Spleen (tissue), 11 donors: ENCODE measurements at regions not wholly inside any gene's neighbourhood (a gene's known extent, or its start where the extent isn't known, plus 50 kb on each side); places are given as distances from the start of the nearest gene placed in this dataset.

Experiments used
- DNase-seq: peaks from one replicate; pipeline ENCODE4 v3.0.0-alpha.2; 2020
- H3K27ac ChIP-seq, 8 donors: fragments of 200-600 bp; sonication (generic) in 7 of 8; 1 replicate in 4 of 8; 2 replicates in 4 of 8; pipeline versions ENCODE4 v1.5.0 to v1.8.0; 2016 to 2021; ENCODE audit warnings: inconsistent platforms in 4 of 8, mild to moderate bottlenecking in 4 of 8, moderate library complexity in 1 of 8
- H3K27me3 ChIP-seq, 7 donors: fragments of 200-600 bp; sonication (generic) in 6 of 7; replicated peaks in 1 of 7; 1 replicate in 4 of 7; 2 replicates in 3 of 7; pipeline versions ENCODE4 v1.5.0 to v1.8.0; 2016 to 2021; ENCODE audit warnings: inconsistent platforms in 3 of 7, mild to moderate bottlenecking in 1 of 7
- H3K36me3 ChIP-seq, 6 donors: fragments of 200-600 bp; sonication (generic) in 5 of 6; 1 replicate in 4 of 6; 2 replicates in 2 of 6; pipeline versions ENCODE4 v1.5.0 to v1.8.0; 2016 to 2021; ENCODE audit warnings: inconsistent platforms in 2 of 6
- H3K4me1 ChIP-seq, 6 donors: fragments of 200-600 bp; sonication (generic) in 5 of 6; 1 replicate in 3 of 6; 2 replicates in 3 of 6; pipeline versions ENCODE4 v1.5.0 to v1.8.0; 2016 to 2021; ENCODE audit warnings: inconsistent platforms in 3 of 6
- H3K4me3 ChIP-seq, 8 donors: fragments of 200-600 bp; sonication (generic) in 7 of 8; 1 replicate in 4 of 8; 2 replicates in 4 of 8; pipeline versions ENCODE4 v1.5.0 to v1.8.0; 2016 to 2021; ENCODE audit warnings: inconsistent platforms in 4 of 8, mild to moderate bottlenecking in 4 of 8, moderate library complexity in 2 of 8
- H3K9me3 ChIP-seq, 8 donors: fragments of 200-600 bp; sonication (generic) in 7 of 8; 1 replicate in 4 of 8; 2 replicates in 4 of 8; pipeline versions ENCODE4 v1.5.0 to v1.8.0; 2016 to 2021; ENCODE audit warnings: inconsistent platforms in 4 of 8
- CTCF ChIP-seq, 11 experiments: fragments of 200-600 bp in 7 of 11; fragments of 450-650 bp in 4 of 11; sonication (generic) in 4 of 11; IDR thresholded peaks in 8 of 11; conservative IDR thresholded peaks in 3 of 11; 1 replicate in 7 of 11; 2 replicates in 4 of 11; pipeline versions ENCODE4 v1.4.0 to v1.8.0; 2016 to 2021; ENCODE audit warnings: antibody characterized with exemption in 11 of 11, inconsistent platforms in 4 of 11, mild to moderate bottlenecking in 1 of 11
- POLR2A ChIP-seq, 3 donors: fragments of 450-650 bp; IDR thresholded peaks; one replicate each; pipeline ENCODE4 v1.5.1; 2017; ENCODE audit warnings: antibody characterized with exemption in 3 of 3, mild to moderate bottlenecking in 1 of 3
- POLR2AphosphoS5 ChIP-seq, 3 donors: sonication (generic); formaldehyde crosslinking; IDR thresholded peaks; one replicate each; pipeline ENCODE4 v1.5.1; 2017; ENCODE audit warnings: antibody characterized with exemption in 3 of 3
- WGBS, 5 donors: extraction: QIAGEN DNeasy Blood & Tissue Kit in 3 of 5; methylation state at CpG; one replicate each; pipeline versions ENCODE4 v1.1.5 to v1.1.7; 2013 to 2018; 5-methylcytosine and 5-hydroxymethylcytosine counted together
- intact Hi-C: fragments of 100-400 bp; cut with DNase I; formaldehyde crosslinking; loops from one replicate; pipeline ENCODE4 v1.15.0; 2023; ENCODE audit warnings: low total_unique reads
- donor health status: healthy with polysubstance abuse.
- donor health status: DM: no; HTN: no; CAD: no; lungs with moderate emphysema.
- donor health status: DM: no; HTN: no; CAD: no.
- donor health status: Bipolar disorder and iron deficiency.
- donor health status: healthy.
- donor health status: DM: no; HTN: no; CAD: no.
- donor health status: DM: yes; HTN: yes; CAD: no.

- Histone ChIP-seq H3K36me3 (no peaks in the 10 kb centered on the region), H3K9me3 (peaks cover 0 to 3% (median 0%) of the 10 kb centered on the region in 8 donors), H3K27me3 (no peaks in the 10 kb centered on the region), H3K4me3 (no peak overlapping the region), H3K4me1 (peaks cover 0 to 26% (median 0%) of the 10 kb centered on the region in 6 donors), H3K27ac (no peak overlapping the region)
- no peak for DNase-seq
- 97 to 99% (median 98%) methylated on average over 11 to 35 of the region's 35 CpGs for WGBS, 5 donors
- TF ChIP-seq CTCF (IDR thresholded peaks at IDR 0.05 in 8 of 11, conservative IDR thresholded peaks at IDR 0.05 in 3 of 11) = no peak
- no peak for TF ChIP-seq POLR2A (IDR thresholded peaks at IDR 0.05)
- TF ChIP-seq POLR2AphosphoS5 (IDR thresholded peaks at IDR 0.05) = no peak
- intact Hi-C loops = no loop called here
These were observed 462.3 kb upstream of the JARID2 start for GRCh38 chr6:14783594-14783993.

- DNase-seq = no peak
- TF ChIP-seq POLR2AphosphoS5 (IDR thresholded peaks at IDR 0.05) (no peak), POLR2A (IDR thresholded peaks at IDR 0.05) (no peak), CTCF (IDR thresholded peaks at IDR 0.05 in 8 of 11, conservative IDR thresholded peaks at IDR 0.05 in 3 of 11) (no peak)
- Histone ChIP-seq H3K27ac (peak overlapping the region in 1 of 8 donors; percentile 11), H3K4me1 (peaks cover 0 to 26% (median 0%) of the 10 kb centered on the region in 6 donors), H3K27me3 (no peaks in the 10 kb centered on the region), H3K9me3 (peaks cover 0 to 3% (median 0%) of the 10 kb centered on the region in 8 donors), H3K36me3 (no peaks in the 10 kb centered on the region), H3K4me3 (no peak overlapping the region)
- 80 to 93% (median 82%) methylated on average over 9 to 15 of the region's 15 CpGs for WGBS, 5 donors
- intact Hi-C loops = no loop called here
These were observed 461.0 kb upstream of the JARID2 start for GRCh38 chr6:14784596-14785492.

- TF ChIP-seq CTCF (IDR thresholded peaks at IDR 0.05 in 8 of 11, conservative IDR thresholded peaks at IDR 0.05 in 3 of 11) (no peak), POLR2AphosphoS5 (IDR thresholded peaks at IDR 0.05) (no peak)
- Histone ChIP-seq H3K9me3 (peaks cover 0 to 3% (median 0%) of the 10 kb centered on the region in 8 donors), H3K4me1 (peaks cover 0 to 26% (median 0%) of the 10 kb centered on the region in 6 donors), H3K27me3 (no peaks in the 10 kb centered on the region), H3K27ac (peak overlapping the region in 1 of 8 donors; percentile 11), H3K36me3 (no peaks in the 10 kb centered on the region), H3K4me3 (no peak overlapping the region)
- DNase-seq = no peak
- intact Hi-C loops = no loop called here
- WGBS, 5 donors = 88 to 95% (median 93%) methylated on average over 2 of the region's 2 CpGs
These were observed 460.4 kb upstream of the JARID2 start for GRCh38 chr6:14785493-14785790.

- DNase-seq = no peak
- no peaks in the 10 kb centered on the region for H3K36me3 ChIP-seq
- peaks cover 0 to 3% (median 0%) of the 10 kb centered on the region in 8 donors for H3K9me3 ChIP-seq
- no peak overlapping the region for H3K27ac ChIP-seq
- WGBS, 5 donors = 93 to 100% (median 98%) methylated on average over 3 of the region's 3 CpGs
- no peak overlapping the region for H3K4me3 ChIP-seq
- intact Hi-C loops = no loop called here
- TF ChIP-seq POLR2AphosphoS5 (IDR thresholded peaks at IDR 0.05) = no peak
- no peak for TF ChIP-seq POLR2A (IDR thresholded peaks at IDR 0.05)
- TF ChIP-seq CTCF (IDR thresholded peaks at IDR 0.05 in 8 of 11, conservative IDR thresholded peaks at IDR 0.05 in 3 of 11) = no peak
- H3K4me1 ChIP-seq = peaks cover 0 to 26% (median 0%) of the 10 kb centered on the region in 6 donors
- H3K27me3 ChIP-seq = no peaks in the 10 kb centered on the region
These were observed 459.9 kb upstream of the JARID2 start for GRCh38 chr6:14786008-14786407.
